ENCODE measurements at regions not wholly inside any gene's neighbourhood (a gene's known extent, or its start where the extent isn't known, plus 50 kb on each side); places are given as distances from the start of the nearest gene placed in this dataset.
"Not testable (repeated sequence)": the region's sequence is repeated elsewhere in the genome, so short reads cannot be mapped to it uniquely, and the experiment has no call there.

- H3K27ac ChIP-seq (replicated peaks), result no peak overlapping the region
- H3K4me3 ChIP-seq, result no peak overlapping the region
- intact Hi-C loops (cut with micrococcal nuclease), result no loop called here
- no peak for DNase-seq
- H3K9me3 ChIP-seq (replicated peaks), result peaks cover 14% of the 10 kb centered on the region
- H3K36me3 ChIP-seq, result no peaks in the 10 kb centered on the region
- no peaks in the 10 kb centered on the region for H3K4me1 ChIP-seq
- H3K27me3 ChIP-seq (ENCODE audit: low read depth), result no peaks in the 10 kb centered on the region
- TF ChIP-seq CTCF (IDR thresholded peaks at IDR 0.05; ENCODE audit: borderline replicate concordance), result no peak
Observed at GRCh38 chr1:174080819-174081218, 58.7 kb upstream of the RC3H1 start.

DNA sequence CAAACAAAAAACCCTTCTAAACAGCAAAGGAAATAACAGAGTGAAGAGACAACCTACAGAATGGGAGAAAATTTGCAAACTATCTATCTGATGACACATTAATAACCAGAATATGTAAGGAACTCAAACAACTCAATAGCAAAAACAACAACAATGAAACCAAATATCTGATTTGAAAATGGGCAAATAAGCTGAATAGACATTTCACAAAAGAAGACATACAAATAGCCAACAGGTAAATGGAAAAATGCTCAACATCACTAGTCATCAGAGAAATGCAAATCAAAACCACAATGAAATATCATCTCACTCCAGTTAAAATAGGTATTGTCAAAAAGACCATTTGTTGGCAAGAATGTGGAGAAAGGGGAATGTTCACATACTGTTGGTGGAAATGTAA, 57.6 kb upstream of the RC3H1 start:
- Histone ChIP-seq H3K27me3 (ENCODE audit: low read depth) (no peaks in the 10 kb centered on the region), H3K27ac (replicated peaks) (no peak overlapping the region), H3K4me3 (no peak overlapping the region), H3K36me3 (no peaks in the 10 kb centered on the region), H3K9me3 (replicated peaks) (peaks cover 8% of the 10 kb centered on the region), H3K4me1 (no peaks in the 10 kb centered on the region)
- no peak for TF ChIP-seq CTCF (IDR thresholded peaks at IDR 0.05; ENCODE audit: borderline replicate concordance)
- no peak for DNase-seq
- intact Hi-C loops (cut with micrococcal nuclease), result loop anchor here (10.0 kb wide), 1 partner anchor 95 kb away; no protein-coding TSS in a partner anchor

DNA sequence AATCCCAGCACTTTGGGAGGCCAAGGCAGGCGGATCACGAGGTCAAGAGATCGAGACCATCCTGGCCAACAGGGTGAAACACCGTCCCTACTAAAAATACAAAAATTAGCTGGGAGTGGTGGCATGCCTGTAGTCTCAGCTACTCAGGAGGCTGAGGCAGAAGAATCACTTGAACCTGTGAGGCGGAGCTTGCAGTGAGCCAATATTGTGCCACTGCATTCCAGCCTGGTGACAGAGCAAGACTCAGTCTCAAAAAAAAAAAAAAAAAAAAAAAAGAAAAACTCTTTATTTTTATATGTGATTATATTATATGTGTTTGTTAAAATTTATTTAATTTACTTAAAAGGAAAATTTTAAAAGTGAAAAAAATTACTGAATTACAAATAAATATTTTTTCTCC, 56.8 kb upstream of the RC3H1 start:
- not testable (repeated sequence) for H3K9me3 ChIP-seq (replicated peaks); H3K36me3 ChIP-seq; DNase-seq; H3K4me3 ChIP-seq; H3K27ac ChIP-seq (replicated peaks); H3K4me1 ChIP-seq; H3K27me3 ChIP-seq (ENCODE audit: low read depth)
- intact Hi-C loops (cut with micrococcal nuclease), result loop anchor here (10.0 kb wide), 1 partner anchor 94 kb away; no protein-coding TSS in a partner anchor

GRCh38 chr1:174077749-174078490, 55.8 kb upstream of the RC3H1 start:
- no peak for TF ChIP-seq CTCF (IDR thresholded peaks at IDR 0.05; ENCODE audit: borderline replicate concordance)
- DNase-seq, result no peak
- Histone ChIP-seq H3K4me3 (no peak overlapping the region), H3K4me1 (no peaks in the 10 kb centered on the region), H3K36me3 (no peaks in the 10 kb centered on the region), H3K27me3 (ENCODE audit: low read depth) (no peaks in the 10 kb centered on the region), H3K9me3 (replicated peaks) (peaks cover 8% of the 10 kb centered on the region), H3K27ac (replicated peaks) (no peak overlapping the region)
- intact Hi-C loops (cut with micrococcal nuclease), result loop anchor here (10.0 kb wide), 1 partner anchor 93 kb away; no protein-coding TSS in a partner anchor

GRCh38 chr1:174075245-174075692, 53.1 kb upstream of the RC3H1 start:
- TF ChIP-seq CTCF (IDR thresholded peaks at IDR 0.05; ENCODE audit: borderline replicate concordance), result no peak

GRCh38 chr1:174074757-174075156, 52.6 kb upstream of the RC3H1 start:
- Histone ChIP-seq H3K36me3 (no peaks in the 10 kb centered on the region), H3K27ac (replicated peaks) (no peak overlapping the region), H3K27me3 (ENCODE audit: low read depth) (no peaks in the 10 kb centered on the region), H3K4me3 (peak overlapping the region; percentile 10), H3K4me1 (no peaks in the 10 kb centered on the region), H3K9me3 (replicated peaks) (no peaks in the 10 kb centered on the region)
- no peak for DNase-seq
- TF ChIP-seq CTCF (IDR thresholded peaks at IDR 0.05; ENCODE audit: borderline replicate concordance), result peak; percentile 56
- intact Hi-C loops (cut with micrococcal nuclease), result loop anchor here (10.0 kb wide), 1 partner anchor 90 kb away; no protein-coding TSS in a partner anchor

More at GRCh38 chr1:174075245-174075692, 53.1 kb upstream of the RC3H1 start:
- intact Hi-C loops (cut with micrococcal nuclease), result loop anchor here (10.0 kb wide), 1 partner anchor 90 kb away; no protein-coding TSS in a partner anchor
- Histone ChIP-seq H3K4me1 (no peaks in the 10 kb centered on the region), H3K9me3 (replicated peaks) (no peaks in the 10 kb centered on the region), H3K4me3 (peak overlapping the region; percentile 10), H3K36me3 (no peaks in the 10 kb centered on the region), H3K27ac (replicated peaks) (no peak overlapping the region), H3K27me3 (ENCODE audit: low read depth) (no peaks in the 10 kb centered on the region)
- no peak for DNase-seq

Data from left ventricle myocardium inferior (tissue), 1 donor.